Osteoblast (primary cell): ENCODE measurements at regions not wholly inside any gene's neighbourhood (a gene's known extent, or its start where the extent isn't known, plus 50 kb on each side); places are given as distances from the start of the nearest gene placed in this dataset.
A peak's percentile ranks its signal among the peaks of the same experiment; 100 is the strongest.

Source experiments
- DNase-seq: peaks from one replicate; pipeline ENCODE4 v3.0.0; 2011; ENCODE audit warnings: low spot score, mixed read lengths; ENCODE audit not compliant: insufficient read length; ENCODE audit errors: missing footprints
- H2AFZ ChIP-seq: 2 replicates; pipeline ENCODE4 v1.6.0; 2011; ENCODE audit warnings: mild to moderate bottlenecking, low read length
- H3K27ac ChIP-seq: 2 replicates; pipeline ENCODE4 v1.5.1; 2011; ENCODE audit warnings: mild to moderate bottlenecking, low read depth, low read length, moderate library complexity
- H3K27me3 ChIP-seq: 2 replicates; pipeline ENCODE4 v1.6.0; 2012; ENCODE audit warnings: mild to moderate bottlenecking, control low read depth, inconsistent platforms, low read length, moderate library complexity; ENCODE audit not compliant: insufficient read depth
- H3K36me3 ChIP-seq: 2 replicates; pipeline ENCODE4 v1.5.1; 2011; ENCODE audit warnings: mild to moderate bottlenecking, low read length, control low read depth, moderate library complexity; ENCODE audit not compliant: insufficient read depth
- H3K4me1 ChIP-seq: 2 replicates; pipeline ENCODE4 v1.5.1; 2011; ENCODE audit warnings: mild to moderate bottlenecking, low read length, control low read depth, moderate library complexity; ENCODE audit not compliant: insufficient read depth
- H3K4me2 ChIP-seq: 2 replicates; pipeline ENCODE4 v1.6.0; 2011; ENCODE audit warnings: mild to moderate bottlenecking, low read length; ENCODE audit not compliant: insufficient read depth
- H3K4me3 ChIP-seq: fragments of 200-600 bp; sonication (generic); 3 replicates; pipeline ENCODE4 v1.5.1; 2012; ENCODE audit warnings: mild to moderate bottlenecking, low read length, inconsistent platforms; ENCODE audit not compliant: insufficient read depth
- H3K79me2 ChIP-seq: 2 replicates; pipeline ENCODE4 v1.6.0; 2012; ENCODE audit warnings: mild to moderate bottlenecking, low read length, control low read depth, inconsistent platforms; ENCODE audit not compliant: insufficient read depth
- H3K9me3 ChIP-seq: 2 replicates; pipeline ENCODE4 v1.5.1; 2011; ENCODE audit warnings: low read depth, low read length, control low read depth
- H4K20me1 ChIP-seq: 2 replicates; pipeline ENCODE4 v1.6.0; 2012; ENCODE audit warnings: mild to moderate bottlenecking, low read length, control low read depth; ENCODE audit not compliant: insufficient read depth
- TF ChIP-seq, protein P1 (sequence below): IDR thresholded peaks from 2 replicates; pipeline ENCODE4 v1.5.1; 2011; ENCODE audit warnings: mild to moderate bottlenecking, low read depth, low read length, moderate library complexity; ENCODE audit errors: extremely low read depth

DNA sequence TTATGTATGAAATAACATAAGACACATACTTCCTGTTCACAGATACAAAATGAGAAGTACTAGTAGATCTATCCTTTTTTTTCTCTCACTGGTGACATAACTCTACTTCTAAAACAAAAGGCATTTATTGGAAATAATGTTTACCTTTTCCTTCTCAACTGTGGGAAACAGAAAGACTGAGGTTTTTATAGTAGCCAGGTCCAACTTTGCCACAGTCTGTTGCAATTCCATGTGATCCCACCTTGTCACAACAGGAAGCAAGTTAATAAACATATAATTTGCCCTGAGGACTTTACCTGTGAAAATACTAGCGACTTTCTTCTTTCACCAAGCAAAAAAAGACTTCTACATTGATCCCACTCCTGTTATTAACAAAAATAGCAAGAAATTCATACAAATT, 475.8 kb downstream of the PDGFC start:
- DNase-seq: no peak
- H3K4me2 ChIP-seq: no peak overlapping the region
- no peaks in the 10 kb centered on the region for H3K36me3 ChIP-seq
- no peaks in the 10 kb centered on the region for H3K79me2 ChIP-seq
- H4K20me1 ChIP-seq: no peaks in the 10 kb centered on the region
- H3K27ac ChIP-seq: peak overlapping the region; percentile 90
- H3K4me3 ChIP-seq: no peak overlapping the region
- TF ChIP-seq, protein P1, sequence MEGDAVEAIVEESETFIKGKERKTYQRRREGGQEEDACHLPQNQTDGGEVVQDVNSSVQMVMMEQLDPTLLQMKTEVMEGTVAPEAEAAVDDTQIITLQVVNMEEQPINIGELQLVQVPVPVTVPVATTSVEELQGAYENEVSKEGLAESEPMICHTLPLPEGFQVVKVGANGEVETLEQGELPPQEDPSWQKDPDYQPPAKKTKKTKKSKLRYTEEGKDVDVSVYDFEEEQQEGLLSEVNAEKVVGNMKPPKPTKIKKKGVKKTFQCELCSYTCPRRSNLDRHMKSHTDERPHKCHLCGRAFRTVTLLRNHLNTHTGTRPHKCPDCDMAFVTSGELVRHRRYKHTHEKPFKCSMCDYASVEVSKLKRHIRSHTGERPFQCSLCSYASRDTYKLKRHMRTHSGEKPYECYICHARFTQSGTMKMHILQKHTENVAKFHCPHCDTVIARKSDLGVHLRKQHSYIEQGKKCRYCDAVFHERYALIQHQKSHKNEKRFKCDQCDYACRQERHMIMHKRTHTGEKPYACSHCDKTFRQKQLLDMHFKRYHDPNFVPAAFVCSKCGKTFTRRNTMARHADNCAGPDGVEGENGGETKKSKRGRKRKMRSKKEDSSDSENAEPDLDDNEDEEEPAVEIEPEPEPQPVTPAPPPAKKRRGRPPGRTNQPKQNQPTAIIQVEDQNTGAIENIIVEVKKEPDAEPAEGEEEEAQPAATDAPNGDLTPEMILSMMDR: no peak
- H3K4me1 ChIP-seq: peaks cover 57% of the 10 kb centered on the region
- H3K9me3 ChIP-seq: no peaks in the 10 kb centered on the region
- H2AFZ ChIP-seq: no peak overlapping the region
- no peaks in the 10 kb centered on the region for H3K27me3 ChIP-seq

DNA sequence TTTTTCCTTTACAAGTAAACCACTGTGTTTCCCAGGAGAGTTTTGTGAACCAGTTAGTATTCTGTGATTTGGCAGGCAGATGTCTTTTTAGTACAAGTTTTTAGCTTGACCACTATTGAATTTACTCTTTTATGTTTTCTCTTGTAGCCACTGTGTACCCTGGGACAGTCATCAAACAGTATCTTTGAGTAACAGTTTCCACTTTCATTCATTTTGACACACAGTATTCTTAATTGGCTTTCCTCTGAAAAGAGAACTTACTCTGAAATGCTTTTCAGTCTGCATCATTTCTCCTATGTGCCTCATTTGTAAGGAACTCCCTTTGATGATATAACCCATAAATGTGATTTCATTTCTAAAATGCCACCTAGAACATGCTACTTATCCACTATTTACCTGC, 476.5 kb downstream of the PDGFC start:
- Histone ChIP-seq H3K27ac (peak overlapping the region; percentile 90), H2AFZ (no peak overlapping the region), H3K79me2 (no peaks in the 10 kb centered on the region), H3K9me3 (no peaks in the 10 kb centered on the region), H3K36me3 (no peaks in the 10 kb centered on the region), H4K20me1 (no peaks in the 10 kb centered on the region), H3K4me1 (peaks cover 54% of the 10 kb centered on the region), H3K4me2 (no peak overlapping the region), H3K27me3 (no peaks in the 10 kb centered on the region), H3K4me3 (no peak overlapping the region)
- DNase-seq: no peak
- TF ChIP-seq, protein P1: no peak

DNA sequence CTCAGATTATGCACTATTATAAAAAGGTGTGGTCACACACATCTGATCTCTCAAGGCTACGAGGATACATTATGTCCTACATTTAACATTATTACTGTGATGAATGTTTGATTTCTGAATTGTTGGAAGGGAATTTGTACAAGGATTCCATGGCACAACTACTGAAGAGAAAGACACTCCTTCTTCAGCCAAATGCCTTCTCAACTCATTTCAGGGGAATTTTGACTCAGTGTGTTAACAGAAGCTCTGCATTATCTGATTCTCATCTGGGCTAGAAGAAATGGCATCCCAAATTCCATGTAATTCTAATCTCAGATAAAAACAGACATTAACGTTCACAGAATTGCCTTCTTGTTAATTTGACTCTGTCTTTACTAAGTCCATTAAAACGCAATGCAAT, 477.7 kb downstream of the PDGFC start:
- Histone ChIP-seq H4K20me1 (no peaks in the 10 kb centered on the region), H3K27ac (peak overlapping the region; percentile 90), H3K4me3 (no peak overlapping the region), H3K4me1 (peaks cover 45% of the 10 kb centered on the region), H3K4me2 (peak overlapping the region; percentile 10), H3K9me3 (no peaks in the 10 kb centered on the region), H3K36me3 (no peaks in the 10 kb centered on the region), H2AFZ (no peak overlapping the region), H3K27me3 (no peaks in the 10 kb centered on the region), H3K79me2 (no peaks in the 10 kb centered on the region)
- TF ChIP-seq, protein P1: no peak
- DNase-seq: no peak

DNA sequence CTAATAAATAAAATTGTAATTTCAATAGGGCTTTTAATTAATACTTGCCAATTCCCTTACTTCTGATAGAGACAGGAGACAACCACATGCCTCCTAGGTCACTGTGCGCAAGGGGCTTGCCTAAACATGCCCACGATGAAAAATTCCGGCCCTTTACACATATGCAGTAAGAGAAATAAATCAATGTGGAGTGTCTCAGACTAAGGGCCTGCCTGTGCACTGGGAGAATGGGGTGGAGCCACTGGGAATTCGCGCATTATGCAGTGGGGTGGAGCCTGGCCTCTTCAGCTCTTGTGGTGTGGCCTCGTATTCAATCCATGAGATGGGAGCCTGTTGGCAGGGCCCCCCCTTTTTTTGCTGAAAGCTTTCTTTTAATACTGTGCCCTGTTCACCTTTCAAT, 484.5 kb downstream of the PDGFC start:
- Histone ChIP-seq H3K9me3 (no peaks in the 10 kb centered on the region), H3K36me3 (no peaks in the 10 kb centered on the region), H3K4me1 (no peaks in the 10 kb centered on the region), H3K4me2 (no peak overlapping the region), H2AFZ (no peak overlapping the region), H4K20me1 (no peaks in the 10 kb centered on the region), H3K79me2 (no peaks in the 10 kb centered on the region), H3K27ac (no peak overlapping the region), H3K4me3 (no peak overlapping the region), H3K27me3 (no peaks in the 10 kb centered on the region)
- no peak for DNase-seq
- TF ChIP-seq, protein P1: no peak
